Stomach smooth muscle (tissue), 2 donors: ENCODE measurements at regions not wholly inside any gene's neighbourhood (a gene's known extent, or its start where the extent isn't known, plus 50 kb on each side); places are given as distances from the start of the nearest gene placed in this dataset.

Source experiments
- H3K27ac ChIP-seq: one replicate; pipeline ENCODE4 v1.7.0; 2013; ENCODE audit warnings: mild to moderate bottlenecking, low read length, inconsistent platforms
- H3K27me3 ChIP-seq, 2 donors: one replicate each; pipeline ENCODE4 v1.7.0; 2013; ENCODE audit warnings: low read length in 2 of 2; ENCODE audit not compliant: insufficient read depth in 2 of 2, control insufficient read depth in 1 of 2
- H3K36me3 ChIP-seq, 2 donors: one replicate each; pipeline ENCODE4 v1.7.0; 2013; ENCODE audit warnings: low read length in 2 of 2; ENCODE audit not compliant: control insufficient read depth in 2 of 2, insufficient read depth in 2 of 2
- H3K4me1 ChIP-seq: one replicate; pipeline ENCODE4 v1.7.0; 2013; ENCODE audit warnings: low read length; ENCODE audit not compliant: control insufficient read depth, insufficient read depth
- H3K4me3 ChIP-seq, 2 donors: one replicate each; pipeline ENCODE4 v1.7.0; 2013; ENCODE audit warnings: low read length in 2 of 2
- H3K9ac ChIP-seq, 2 donors: one replicate each; pipeline ENCODE4 v1.7.0; 2013; ENCODE audit warnings: low read length in 2 of 2, mild to moderate bottlenecking in 1 of 2
- H3K9me3 ChIP-seq, 2 donors: one replicate each; pipeline ENCODE4 v1.7.0; 2013; ENCODE audit warnings: low read length in 2 of 2; ENCODE audit not compliant: control insufficient read depth in 2 of 2
- donor health status: healthy.
- donor health status: Pancreatic carcinoma.

DNA sequence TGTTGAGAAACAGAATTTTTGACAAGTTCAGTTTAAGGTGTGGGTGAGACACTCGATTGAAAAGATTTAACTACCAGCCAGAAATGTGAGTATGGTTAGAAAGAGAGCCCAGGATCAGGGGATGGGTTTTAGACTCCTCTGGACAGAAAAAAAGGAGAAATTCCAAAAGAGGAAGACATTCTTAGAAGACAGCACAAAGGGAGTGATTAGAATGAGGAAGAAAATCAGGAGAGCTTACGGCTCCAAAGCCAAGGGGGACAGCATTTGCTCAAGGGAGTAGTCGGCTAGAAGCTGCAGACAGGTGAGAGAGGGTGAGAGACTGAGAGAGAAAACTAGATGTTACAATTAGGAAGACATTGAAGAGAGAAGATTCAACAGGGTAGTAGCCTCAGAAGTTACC is 166.1 kb downstream of the ADAMTS15 start:
- Histone ChIP-seq H3K36me3 (no peaks in the 10 kb centered on the region), H3K27me3 (no peaks in the 10 kb centered on the region), H3K27ac (no peak overlapping the region), H3K9me3 (no peaks in the 10 kb centered on the region), H3K9ac (no peak overlapping the region), H3K4me3 (no peak overlapping the region), H3K4me1 (peaks cover 9% of the 10 kb centered on the region)

DNA sequence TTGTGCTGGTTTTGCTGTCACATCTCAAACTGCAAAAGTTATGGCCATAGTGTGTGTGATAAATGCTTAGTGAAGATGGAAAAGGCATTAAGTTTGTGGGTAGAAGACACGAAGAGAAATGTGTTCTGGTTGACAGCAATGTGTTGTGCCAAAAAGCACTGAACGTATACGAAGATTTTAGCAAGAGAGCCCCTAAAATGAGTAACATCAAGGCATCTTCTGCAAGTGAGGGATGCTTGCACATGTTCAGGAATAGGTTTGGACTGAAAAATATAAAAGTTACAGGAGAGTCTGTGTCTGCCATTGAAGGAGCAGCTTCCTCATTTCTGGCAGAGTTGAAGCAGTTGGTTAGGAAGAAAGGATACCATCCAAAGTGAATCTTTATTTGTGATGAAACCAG is 167.1 kb downstream of the ADAMTS15 start:
- no peak overlapping the region for H3K9ac ChIP-seq
- H3K9me3 ChIP-seq, result no peaks in the 10 kb centered on the region
- no peak overlapping the region for H3K27ac ChIP-seq
- H3K27me3 ChIP-seq, result no peaks in the 10 kb centered on the region
- H3K36me3 ChIP-seq, result no peaks in the 10 kb centered on the region
- H3K4me1 ChIP-seq, result peaks cover 6% of the 10 kb centered on the region
- H3K4me3 ChIP-seq, result no peak overlapping the region

DNA sequence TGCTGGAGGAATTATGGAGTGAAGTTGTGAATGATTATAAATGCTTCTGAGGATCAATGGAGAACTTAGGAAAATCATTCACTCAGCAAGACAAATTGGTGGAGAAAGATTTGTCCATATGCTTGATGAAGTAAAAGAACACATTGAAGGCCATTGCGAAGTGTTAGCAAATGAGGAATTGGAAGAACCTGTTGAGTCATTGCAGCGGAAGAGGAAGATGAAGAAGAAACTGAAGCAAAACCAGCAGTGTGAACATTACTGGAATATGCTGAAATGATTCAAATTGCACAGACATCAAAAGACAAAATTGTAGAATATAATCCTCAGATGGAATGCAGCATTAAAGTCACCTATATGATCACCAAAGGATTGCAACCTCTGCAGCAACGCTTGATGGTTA is 168.1 kb downstream of the ADAMTS15 start:
- Histone ChIP-seq H3K27ac (no peak overlapping the region), H3K4me3 (no peak overlapping the region), H3K9ac (no peak overlapping the region), H3K36me3 (no peaks in the 10 kb centered on the region), H3K27me3 (no peaks in the 10 kb centered on the region), H3K4me1 (peaks cover 4% of the 10 kb centered on the region), H3K9me3 (no peaks in the 10 kb centered on the region)

DNA sequence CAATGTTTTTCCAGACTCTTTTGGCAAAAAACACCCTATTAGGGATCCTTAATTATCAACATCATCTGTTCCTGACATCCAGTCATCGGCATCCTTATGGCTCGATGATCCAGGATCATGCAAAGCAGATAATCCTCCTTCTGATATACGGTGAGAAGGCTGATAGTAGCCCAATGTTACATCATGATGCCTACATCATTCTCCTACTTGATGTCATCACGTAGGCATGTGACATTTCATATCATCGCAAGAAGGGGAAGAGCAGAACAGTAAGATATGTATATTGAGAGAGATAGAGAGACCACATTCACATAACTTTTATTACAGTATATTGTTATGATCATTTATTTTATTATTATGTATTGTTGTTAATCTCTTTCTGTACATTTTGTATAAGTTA is 168.6 kb downstream of the ADAMTS15 start:
- H3K4me1 ChIP-seq, result peaks cover 4% of the 10 kb centered on the region
- H3K9me3 ChIP-seq, result no peaks in the 10 kb centered on the region
- H3K27me3 ChIP-seq, result no peaks in the 10 kb centered on the region
- H3K4me3 ChIP-seq, result no peak overlapping the region
- no peak overlapping the region for H3K27ac ChIP-seq
- no peak overlapping the region for H3K9ac ChIP-seq
- no peaks in the 10 kb centered on the region for H3K36me3 ChIP-seq

DNA sequence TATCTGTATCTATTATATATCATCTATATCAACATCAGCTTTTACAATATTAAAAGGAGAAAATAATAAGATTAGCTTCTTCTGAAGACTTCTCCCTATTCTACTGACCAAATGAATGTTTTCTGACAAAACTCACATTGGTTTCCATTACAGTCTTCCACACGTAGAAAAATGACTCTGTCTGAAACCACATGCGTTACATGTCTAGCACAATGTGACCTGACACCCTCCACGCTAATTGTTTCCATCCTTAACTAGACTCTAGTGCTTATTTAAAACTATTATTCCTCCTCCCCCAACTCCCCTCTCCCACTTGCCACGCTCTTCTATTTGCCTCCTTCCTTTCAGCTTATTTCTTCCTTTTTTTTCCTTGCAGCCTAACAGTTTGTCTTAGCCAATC is 172.1 kb downstream of the ADAMTS15 start:
- Histone ChIP-seq H3K27me3 (peaks cover 0 to 2% of the 10 kb centered on the region in 2 donors), H3K9ac (no peak overlapping the region), H3K36me3 (no peaks in the 10 kb centered on the region), H3K4me3 (no peak overlapping the region), H3K9me3 (no peaks in the 10 kb centered on the region), H3K4me1 (peaks cover 13% of the 10 kb centered on the region), H3K27ac (no peak overlapping the region)

DNA sequence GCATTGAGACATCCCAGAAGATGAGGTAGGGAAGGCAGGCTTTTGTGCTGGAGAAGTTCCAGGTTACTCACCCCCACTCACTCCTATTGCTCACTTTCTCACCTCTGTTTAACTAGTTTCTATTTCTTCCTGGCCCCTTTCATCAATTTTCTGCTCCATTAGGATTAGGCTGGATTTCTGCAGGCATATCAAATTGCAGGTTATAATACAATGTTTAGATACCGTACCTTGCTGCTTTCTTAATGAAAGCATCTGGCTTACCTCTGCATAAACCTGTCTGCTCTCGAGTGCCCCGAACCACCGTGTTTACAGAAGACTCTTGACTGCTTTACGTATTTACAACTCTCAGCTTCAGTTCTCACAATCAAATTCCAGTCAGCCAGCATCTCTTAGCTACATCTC is 173.7 kb downstream of the ADAMTS15 start:
- Histone ChIP-seq H3K9ac (no peak overlapping the region), H3K9me3 (no peaks in the 10 kb centered on the region), H3K4me1 (peaks cover 13% of the 10 kb centered on the region), H3K36me3 (no peaks in the 10 kb centered on the region), H3K27ac (no peak overlapping the region), H3K4me3 (no peak overlapping the region), H3K27me3 (peaks cover 0 to 2% of the 10 kb centered on the region in 2 donors)

DNA sequence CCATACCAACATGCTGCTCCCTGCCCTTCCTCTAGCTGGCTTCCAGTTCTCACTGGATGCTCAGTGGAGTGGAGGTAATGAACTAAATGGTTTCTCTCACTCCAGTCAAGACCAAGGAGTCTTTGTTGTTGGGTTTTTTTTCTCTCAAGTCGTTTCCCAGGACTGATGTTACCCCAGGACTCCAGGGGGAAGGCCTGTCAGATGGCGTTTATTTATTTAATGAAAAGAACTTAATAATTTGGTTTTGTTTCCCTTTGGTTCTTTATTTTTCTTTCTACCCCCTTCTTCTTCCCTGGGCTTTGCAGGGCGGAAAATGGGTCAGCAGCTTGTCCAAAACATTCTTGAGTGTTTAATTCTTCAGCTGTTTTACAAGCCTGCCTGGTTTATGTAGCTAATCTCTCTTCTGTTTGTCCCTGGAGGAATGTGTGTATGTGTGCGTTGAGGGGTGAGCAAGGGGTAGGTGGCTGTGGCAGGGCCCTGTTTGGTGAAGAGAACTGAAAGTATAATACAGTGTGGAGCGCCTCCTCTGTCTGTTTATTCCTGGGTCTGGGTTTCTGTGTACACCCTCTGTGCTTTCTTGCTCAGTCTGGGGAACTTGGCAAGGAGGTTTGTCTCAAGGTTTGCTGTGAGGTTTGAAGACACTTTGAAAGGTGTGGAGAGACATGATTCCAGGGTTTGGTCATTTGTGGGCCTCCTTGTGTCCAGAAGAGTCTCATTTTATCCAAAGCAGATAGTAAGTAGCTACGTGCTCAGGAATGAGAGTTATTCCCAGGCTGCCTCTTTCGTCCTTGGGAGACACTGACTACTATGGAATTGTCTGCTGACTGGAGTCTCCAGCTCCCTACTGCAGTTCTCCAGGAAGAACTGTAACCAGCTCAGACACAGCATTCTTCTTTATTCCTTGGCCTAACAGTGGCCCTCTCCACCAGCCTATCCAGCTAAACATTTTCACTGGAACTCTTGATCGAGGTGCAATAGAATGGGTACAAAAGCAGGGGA is 175.5 kb downstream of the ADAMTS15 start:
- Histone ChIP-seq H3K27ac (peak overlapping the region; percentile 32), H3K4me3 (no peak overlapping the region), H3K27me3 (peaks cover 0 to 2% of the 10 kb centered on the region in 2 donors), H3K9ac (peak overlapping the region in 1 of 2 donors; percentile 30), H3K9me3 (no peaks in the 10 kb centered on the region), H3K4me1 (peaks cover 13% of the 10 kb centered on the region), H3K36me3 (no peaks in the 10 kb centered on the region)

DNA sequence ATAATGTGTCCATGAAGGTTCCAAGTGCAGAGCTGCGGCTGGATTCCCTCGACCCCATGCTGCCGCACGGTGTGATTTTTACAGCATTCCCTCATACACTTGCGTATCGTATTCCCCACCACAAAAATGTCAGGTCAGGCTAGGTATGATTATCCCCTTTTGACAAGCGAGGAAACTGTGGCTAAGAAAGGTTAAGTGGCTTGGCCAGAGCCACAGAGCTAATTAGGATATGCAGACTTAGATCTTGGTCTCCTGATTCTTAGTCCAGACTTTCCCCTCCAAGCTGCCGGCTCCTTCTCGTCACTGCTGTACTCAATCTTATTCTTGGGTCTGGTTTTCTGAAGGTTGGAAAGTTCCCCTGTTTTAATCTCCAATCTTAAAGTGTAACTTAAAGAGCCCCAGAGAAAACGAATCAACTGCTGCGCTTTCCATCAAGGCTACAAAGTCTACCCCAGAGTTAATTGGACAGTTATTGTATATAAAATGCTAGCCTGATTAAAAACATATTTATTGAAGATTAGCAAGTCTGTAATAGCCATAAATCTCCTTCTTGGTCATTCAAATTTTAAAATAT is 176.6 kb downstream of the ADAMTS15 start:
- no peaks in the 10 kb centered on the region for H3K9me3 ChIP-seq
- H3K27ac ChIP-seq, result no peak overlapping the region
- H3K4me3 ChIP-seq, result no peak overlapping the region
- no peaks in the 10 kb centered on the region for H3K36me3 ChIP-seq
- peaks cover 0 to 2% of the 10 kb centered on the region in 2 donors for H3K27me3 ChIP-seq
- H3K4me1 ChIP-seq, result peaks cover 13% of the 10 kb centered on the region
- H3K9ac ChIP-seq, result no peak overlapping the region

DNA sequence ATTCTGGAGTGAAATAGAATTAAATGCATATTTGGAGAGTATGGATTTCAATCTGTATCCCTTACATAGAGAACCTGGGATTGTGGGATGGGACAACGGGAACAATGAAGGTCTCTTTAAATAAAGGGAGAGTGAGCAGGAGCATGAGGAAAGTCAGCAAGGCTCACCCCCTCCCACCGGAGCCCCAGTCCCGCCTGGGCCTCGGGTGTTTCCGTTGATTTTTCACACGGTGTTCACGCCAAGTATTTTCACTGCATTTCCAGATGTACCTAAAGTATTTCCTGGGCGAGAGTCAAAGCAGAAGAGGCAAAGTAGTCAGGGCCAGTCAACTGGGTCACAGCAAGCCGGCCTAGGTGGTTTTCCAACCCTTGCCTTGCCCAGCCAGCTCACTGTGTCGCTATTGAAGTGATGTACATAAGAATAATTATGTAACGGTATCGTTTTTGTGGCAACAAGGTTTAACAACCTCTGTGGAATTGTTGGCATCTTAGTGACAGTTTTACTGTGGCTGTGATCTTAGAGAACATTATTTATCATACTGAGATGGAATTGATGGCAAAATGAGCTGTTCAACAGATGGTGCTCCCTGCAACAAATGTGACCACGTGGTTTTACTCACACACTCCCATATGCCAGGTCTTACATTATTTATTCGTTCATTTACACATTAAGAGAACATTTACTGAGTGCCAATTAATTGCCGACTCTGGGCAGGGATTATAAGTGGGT is 177.3 kb downstream of the ADAMTS15 start:
- Histone ChIP-seq H3K27me3 (peaks cover 0 to 2% of the 10 kb centered on the region in 2 donors), H3K4me1 (peaks cover 13% of the 10 kb centered on the region), H3K27ac (no peak overlapping the region), H3K4me3 (no peak overlapping the region), H3K36me3 (no peaks in the 10 kb centered on the region), H3K9me3 (no peaks in the 10 kb centered on the region), H3K9ac (no peak overlapping the region)

DNA sequence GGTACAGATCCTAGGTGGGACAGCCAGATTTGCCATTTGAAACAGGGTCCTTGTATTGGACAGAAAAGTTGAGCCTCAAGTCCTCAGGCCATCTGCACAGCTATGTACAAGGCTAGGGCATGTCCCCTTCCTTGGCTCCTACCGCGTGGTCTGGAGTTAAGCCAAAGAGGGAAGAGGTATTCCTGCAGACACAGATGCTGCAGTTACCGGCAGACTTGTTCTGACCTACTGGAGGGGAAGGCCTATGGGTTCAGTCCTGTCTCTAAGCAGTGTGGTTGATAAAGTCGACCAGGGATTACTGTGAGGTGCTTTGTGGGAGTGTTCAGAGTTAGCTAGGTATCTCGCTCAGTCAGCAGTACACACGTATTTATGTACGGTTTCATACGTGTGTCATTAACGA is 180.6 kb downstream of the ADAMTS15 start:
- H3K27me3 ChIP-seq, result no peaks in the 10 kb centered on the region
- H3K27ac ChIP-seq, result no peak overlapping the region
- no peak overlapping the region for H3K9ac ChIP-seq
- no peak overlapping the region for H3K4me3 ChIP-seq
- no peaks in the 10 kb centered on the region for H3K36me3 ChIP-seq
- peaks cover 6% of the 10 kb centered on the region for H3K4me1 ChIP-seq
- no peaks in the 10 kb centered on the region for H3K9me3 ChIP-seq
